T-helper 2 cell treated with Interferon-gamma antibody and Interleukin-4, amounts not matched to agents 5 μg/mL and 100 μg/mL, for 36 hours (primary cell): ENCODE measurements at regions not wholly inside any gene's neighbourhood (a gene's known extent, or its start where the extent isn't known, plus 50 kb on each side); places are given as distances from the start of the nearest gene placed in this dataset.

ENCODE experiments used
- DNase-seq: peaks from one replicate; pipeline ENCODE4 v3.0.0; 2021; ENCODE audit warnings: low spot score
- H3K27ac Mint-ChIP-seq: one replicate; pipeline ENCODE4 v1.8.0; 2021; ENCODE audit warnings: mild to moderate bottlenecking, mixed read lengths
- H3K27me3 Mint-ChIP-seq: one replicate; pipeline ENCODE4 v1.8.0; 2021; ENCODE audit warnings: low read depth, mixed read lengths
- H3K36me3 Mint-ChIP-seq: one replicate; pipeline ENCODE4 v1.8.0; 2021; ENCODE audit warnings: low read depth, mixed read lengths
- H3K4me1 Mint-ChIP-seq: one replicate; pipeline ENCODE4 v1.8.0; 2021; ENCODE audit warnings: low read depth, mixed read lengths
- H3K4me3 Mint-ChIP-seq: one replicate; pipeline ENCODE4 v1.8.0; 2022; ENCODE audit warnings: mild to moderate bottlenecking, moderate library complexity, mixed read lengths
- H3K9me3 Mint-ChIP-seq: one replicate; pipeline ENCODE4 v1.8.0; 2021; ENCODE audit warnings: mixed read lengths

DNA sequence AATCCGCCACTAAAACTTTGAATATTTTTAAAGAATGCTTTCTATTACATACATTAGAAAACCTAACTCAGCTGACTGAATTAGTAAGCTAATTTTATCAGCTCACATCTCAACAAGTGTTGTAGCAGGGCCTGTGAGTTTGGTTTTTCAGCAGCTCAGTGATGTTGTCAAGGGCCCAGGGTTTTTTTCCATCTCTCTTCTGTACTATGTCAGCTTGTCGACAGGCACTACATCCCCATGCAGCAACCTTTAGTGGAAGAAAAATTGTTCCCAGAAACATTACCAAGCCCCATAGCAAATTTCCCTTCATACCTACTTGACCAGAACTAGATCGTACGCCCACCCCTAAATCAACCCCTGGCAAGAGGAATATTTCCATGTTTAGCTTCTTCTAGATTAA is 170.3 kb upstream of the TNFAIP3 start:
- Mint-ChIP-seq H3K36me3 (no peaks in the 10 kb centered on the region), H3K4me1 (peaks cover 38% of the 10 kb centered on the region), H3K4me3 (no peak overlapping the region), H3K27ac (no peak overlapping the region), H3K27me3 (no peaks in the 10 kb centered on the region), H3K9me3 (peaks cover 1% of the 10 kb centered on the region)
- no peak for DNase-seq

DNA sequence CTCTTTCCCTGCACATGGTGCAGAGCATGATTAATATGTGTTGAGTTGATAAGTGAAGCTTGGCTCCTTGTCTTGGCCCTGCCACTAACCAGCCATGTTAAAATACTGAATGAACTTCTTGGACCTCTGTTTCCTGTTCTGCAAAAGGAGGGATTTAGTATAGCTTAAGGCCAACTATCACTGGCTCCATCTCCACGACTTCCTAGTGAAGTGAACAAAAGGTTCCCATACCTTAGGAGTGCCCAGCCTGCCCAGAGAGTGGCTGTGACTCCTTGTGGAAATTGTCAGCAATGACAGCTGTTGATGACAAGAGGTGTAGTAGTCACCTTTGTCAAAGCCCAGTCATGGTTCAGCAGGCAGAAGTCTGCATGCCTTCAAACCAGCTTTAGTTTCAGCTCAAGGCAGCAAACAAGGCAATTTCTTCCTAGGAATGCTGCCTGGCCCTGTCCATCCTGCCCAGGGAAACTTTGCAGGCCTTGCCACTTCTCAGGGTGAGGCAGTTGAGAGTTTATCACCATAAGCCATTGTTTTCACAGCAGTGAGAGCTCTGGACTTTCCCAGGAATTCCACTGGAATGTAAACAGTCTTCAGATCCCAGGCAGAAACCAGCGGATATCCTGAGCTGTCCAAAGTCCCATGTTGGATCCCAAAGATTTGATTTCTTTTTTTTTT is 169.7 kb upstream of the TNFAIP3 start:
- DNase-seq = no peak
- no peak overlapping the region for H3K27ac Mint-ChIP-seq
- H3K4me1 Mint-ChIP-seq = peaks cover 38% of the 10 kb centered on the region
- H3K9me3 Mint-ChIP-seq = no peaks in the 10 kb centered on the region
- no peaks in the 10 kb centered on the region for H3K36me3 Mint-ChIP-seq
- no peaks in the 10 kb centered on the region for H3K27me3 Mint-ChIP-seq
- H3K4me3 Mint-ChIP-seq = no peak overlapping the region

DNA sequence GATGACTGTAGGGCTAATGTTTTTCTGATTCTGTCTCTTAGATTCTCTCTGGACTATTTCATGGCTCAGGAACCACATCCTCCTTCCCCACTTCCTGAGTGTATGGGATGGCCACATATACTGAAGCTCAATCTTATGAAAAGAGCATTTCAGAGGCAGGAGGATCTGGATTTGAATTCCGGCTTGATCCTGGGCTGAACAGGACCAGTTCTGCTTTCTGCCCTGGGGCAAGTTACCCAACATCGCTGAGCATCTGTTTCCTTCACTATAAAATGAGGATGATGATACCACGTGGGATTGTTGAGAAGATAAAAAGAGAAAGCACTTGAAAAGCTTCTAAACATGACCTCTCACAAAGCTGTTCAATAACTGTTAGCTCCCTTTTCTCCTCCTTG is 168.4 kb upstream of the TNFAIP3 start:
- Mint-ChIP-seq H3K27ac (peak overlapping the region; percentile 91), H3K27me3 (no peaks in the 10 kb centered on the region), H3K4me3 (peak overlapping the region; percentile 47), H3K9me3 (no peaks in the 10 kb centered on the region), H3K4me1 (peaks cover 41% of the 10 kb centered on the region), H3K36me3 (no peaks in the 10 kb centered on the region)
- DNase-seq = no peak

DNA sequence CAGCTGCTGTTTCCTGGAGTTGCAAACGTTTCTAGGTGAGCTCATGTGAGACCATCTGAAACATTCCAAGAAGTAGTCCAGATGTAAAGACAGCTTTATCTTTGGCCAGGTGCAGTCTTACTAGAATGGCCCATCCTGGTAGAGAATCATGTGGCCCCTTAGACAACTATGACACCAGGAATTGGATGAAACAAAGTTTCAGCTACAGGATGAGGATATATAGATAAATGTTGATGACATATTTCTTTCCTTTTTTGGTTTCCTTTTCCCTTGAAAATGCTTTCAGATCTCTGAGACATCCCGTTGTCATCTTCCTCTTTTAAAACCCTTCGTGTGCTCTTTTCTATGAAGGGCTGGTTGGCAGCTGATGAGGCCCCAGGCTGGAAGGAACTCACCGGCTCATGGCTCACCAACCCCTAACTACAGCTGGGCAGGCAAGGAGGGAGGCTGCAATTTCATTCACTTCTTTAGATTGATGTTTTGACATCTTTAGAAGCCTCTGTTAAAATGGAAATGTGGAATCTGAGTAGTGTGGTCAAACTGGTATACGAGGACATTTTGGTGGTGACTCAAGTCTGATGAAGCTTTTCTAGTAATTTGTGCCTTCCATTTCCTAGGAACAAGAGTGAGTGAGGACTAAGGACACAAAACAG is 167.9 kb upstream of the TNFAIP3 start:
- Mint-ChIP-seq H3K27ac (peak overlapping the region; percentile 91), H3K27me3 (no peaks in the 10 kb centered on the region), H3K36me3 (no peaks in the 10 kb centered on the region), H3K9me3 (no peaks in the 10 kb centered on the region), H3K4me1 (peaks cover 41% of the 10 kb centered on the region), H3K4me3 (peak overlapping the region; percentile 47)
- DNase-seq = peak; percentile 63

DNA sequence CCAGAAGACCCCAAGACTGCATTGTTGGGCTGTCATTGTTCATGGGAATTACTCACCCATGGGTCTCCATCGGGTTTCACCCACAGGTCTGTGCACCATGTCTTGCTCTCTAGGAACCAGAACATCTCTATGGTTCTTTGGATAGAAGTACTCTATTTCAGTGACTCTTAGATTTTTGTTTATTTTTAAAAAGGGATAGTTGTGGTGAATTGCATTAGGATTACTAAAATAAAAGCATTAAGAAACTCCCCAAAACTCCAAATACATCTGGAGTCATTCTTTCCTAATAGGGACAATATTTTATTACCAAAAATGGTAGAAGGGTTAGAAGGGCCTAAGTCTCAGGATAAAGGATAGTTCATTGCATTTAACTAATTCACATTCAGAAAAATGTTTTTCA is 166.9 kb upstream of the TNFAIP3 start:
- peaks cover 40% of the 10 kb centered on the region for H3K4me1 Mint-ChIP-seq
- H3K9me3 Mint-ChIP-seq = no peaks in the 10 kb centered on the region
- H3K36me3 Mint-ChIP-seq = no peaks in the 10 kb centered on the region
- no peak for DNase-seq
- H3K27ac Mint-ChIP-seq = peak overlapping the region; percentile 91
- H3K4me3 Mint-ChIP-seq = no peak overlapping the region
- H3K27me3 Mint-ChIP-seq = no peaks in the 10 kb centered on the region

DNA sequence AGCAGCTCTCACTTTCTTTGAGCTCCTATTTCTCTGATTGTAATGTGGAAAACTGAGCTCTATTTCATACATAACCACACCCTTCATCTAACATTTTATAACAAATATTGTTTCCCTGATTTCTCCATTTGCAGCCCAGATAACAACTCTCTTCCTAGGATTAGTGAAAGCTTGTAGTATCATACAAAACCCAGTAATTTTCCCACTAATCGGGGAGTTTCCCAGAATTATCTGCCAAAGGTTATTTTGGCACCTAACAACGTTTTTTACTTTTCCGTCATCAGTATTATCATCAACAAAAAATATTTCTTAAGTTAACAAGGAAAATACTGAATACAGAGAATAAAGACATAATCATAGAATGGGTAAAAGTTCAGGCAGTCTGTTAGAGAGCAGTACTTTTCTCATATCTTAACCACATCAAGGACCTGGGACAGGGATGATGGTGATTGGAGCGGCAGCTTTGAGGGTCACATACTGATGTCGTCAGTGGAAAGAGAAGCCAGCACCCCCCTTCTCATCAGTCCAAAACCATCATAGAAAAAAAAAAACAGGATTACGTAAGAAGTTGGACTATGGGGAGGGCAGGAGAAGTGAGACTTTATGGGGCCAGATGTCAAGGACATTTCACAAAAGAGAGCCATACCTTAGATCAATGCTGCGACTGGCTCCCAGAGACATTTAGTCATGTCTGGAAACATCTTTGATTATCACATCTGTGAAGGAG is 166.1 kb upstream of the TNFAIP3 start:
- H3K4me1 Mint-ChIP-seq = peaks cover 42% of the 10 kb centered on the region
- peak overlapping the region; percentile 41 for H3K27ac Mint-ChIP-seq
- no peaks in the 10 kb centered on the region for H3K9me3 Mint-ChIP-seq
- H3K27me3 Mint-ChIP-seq = no peaks in the 10 kb centered on the region
- DNase-seq = no peak
- H3K4me3 Mint-ChIP-seq = no peak overlapping the region
- no peaks in the 10 kb centered on the region for H3K36me3 Mint-ChIP-seq

DNA sequence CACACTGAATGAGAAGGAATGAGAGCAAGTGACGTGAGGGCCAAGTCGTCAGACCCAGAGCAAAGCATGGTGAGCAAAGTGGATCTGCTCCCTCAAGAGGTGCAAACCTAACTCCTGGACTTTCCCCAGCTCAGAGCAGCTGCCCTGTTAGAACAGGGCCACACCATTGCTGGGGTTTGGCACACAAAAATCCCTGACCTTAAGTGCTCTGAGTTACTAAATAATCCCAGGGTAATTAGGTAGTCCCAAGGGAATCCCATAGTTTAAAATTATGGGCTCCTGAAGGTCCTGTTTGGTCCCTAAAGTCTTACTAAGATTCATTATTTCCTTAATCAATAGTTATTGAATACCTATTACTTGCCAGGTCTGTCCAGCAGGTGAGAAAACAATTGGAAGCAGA is 165.1 kb upstream of the TNFAIP3 start:
- Mint-ChIP-seq H3K27ac (no peak overlapping the region), H3K27me3 (no peaks in the 10 kb centered on the region), H3K36me3 (no peaks in the 10 kb centered on the region), H3K4me1 (peaks cover 50% of the 10 kb centered on the region), H3K9me3 (no peaks in the 10 kb centered on the region), H3K4me3 (no peak overlapping the region)
- no peak for DNase-seq

DNA sequence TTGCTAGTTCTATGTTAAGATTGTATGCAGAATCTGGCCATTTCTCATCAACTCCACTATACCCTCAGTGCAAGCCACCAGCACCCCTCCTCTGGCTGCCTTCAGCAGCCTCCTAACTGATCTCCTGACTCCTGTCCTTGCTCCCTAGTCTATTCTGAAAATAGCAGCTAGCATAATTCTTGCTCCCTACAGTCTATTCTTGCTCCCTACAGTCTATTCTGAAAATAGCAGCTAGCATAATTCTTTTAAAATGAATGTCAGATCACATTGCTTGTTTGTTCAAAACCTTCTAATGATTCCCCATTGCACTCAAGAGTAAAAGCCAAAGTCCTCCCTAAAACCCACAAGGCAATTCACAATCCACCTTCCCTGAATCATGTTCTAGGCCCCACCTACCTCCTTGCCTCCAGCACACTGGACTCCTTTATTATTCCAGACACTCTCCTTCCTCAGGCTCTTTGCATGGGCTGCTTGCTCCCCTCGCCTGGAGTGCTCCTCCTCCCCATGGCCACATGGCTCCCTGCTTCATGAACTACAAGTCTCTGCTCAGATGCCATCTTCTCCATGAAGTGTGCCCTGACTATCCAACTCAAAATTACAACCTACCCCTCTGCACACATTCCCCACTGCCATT is 164.2 kb upstream of the TNFAIP3 start:
- no peaks in the 10 kb centered on the region for H3K27me3 Mint-ChIP-seq
- DNase-seq = no peak
- H3K4me1 Mint-ChIP-seq = peaks cover 50% of the 10 kb centered on the region
- no peak overlapping the region for H3K4me3 Mint-ChIP-seq
- H3K27ac Mint-ChIP-seq = no peak overlapping the region
- no peaks in the 10 kb centered on the region for H3K36me3 Mint-ChIP-seq
- H3K9me3 Mint-ChIP-seq = no peaks in the 10 kb centered on the region

DNA sequence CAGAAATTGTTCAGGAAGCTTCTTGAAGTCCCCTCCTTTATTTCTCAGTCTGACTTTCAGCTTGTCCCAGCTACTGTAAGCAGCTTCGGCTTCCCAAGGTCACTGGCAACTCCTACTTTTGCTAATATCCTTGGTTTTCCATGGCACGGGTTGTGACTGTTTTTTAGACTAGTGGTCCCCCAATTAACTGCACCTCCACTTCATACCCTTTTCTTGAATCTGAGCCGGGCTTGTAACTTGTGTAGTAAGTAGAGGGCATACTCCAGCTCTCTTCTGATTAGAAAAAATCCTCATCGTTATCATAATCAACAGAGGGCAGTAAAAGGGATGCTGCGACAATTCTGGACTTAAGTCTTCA is 162.3 kb upstream of the TNFAIP3 start:
- Mint-ChIP-seq H3K4me3 (no peak overlapping the region), H3K27me3 (no peaks in the 10 kb centered on the region), H3K27ac (no peak overlapping the region), H3K36me3 (no peaks in the 10 kb centered on the region), H3K9me3 (no peaks in the 10 kb centered on the region), H3K4me1 (peaks cover 50% of the 10 kb centered on the region)
- DNase-seq = no peak

DNA sequence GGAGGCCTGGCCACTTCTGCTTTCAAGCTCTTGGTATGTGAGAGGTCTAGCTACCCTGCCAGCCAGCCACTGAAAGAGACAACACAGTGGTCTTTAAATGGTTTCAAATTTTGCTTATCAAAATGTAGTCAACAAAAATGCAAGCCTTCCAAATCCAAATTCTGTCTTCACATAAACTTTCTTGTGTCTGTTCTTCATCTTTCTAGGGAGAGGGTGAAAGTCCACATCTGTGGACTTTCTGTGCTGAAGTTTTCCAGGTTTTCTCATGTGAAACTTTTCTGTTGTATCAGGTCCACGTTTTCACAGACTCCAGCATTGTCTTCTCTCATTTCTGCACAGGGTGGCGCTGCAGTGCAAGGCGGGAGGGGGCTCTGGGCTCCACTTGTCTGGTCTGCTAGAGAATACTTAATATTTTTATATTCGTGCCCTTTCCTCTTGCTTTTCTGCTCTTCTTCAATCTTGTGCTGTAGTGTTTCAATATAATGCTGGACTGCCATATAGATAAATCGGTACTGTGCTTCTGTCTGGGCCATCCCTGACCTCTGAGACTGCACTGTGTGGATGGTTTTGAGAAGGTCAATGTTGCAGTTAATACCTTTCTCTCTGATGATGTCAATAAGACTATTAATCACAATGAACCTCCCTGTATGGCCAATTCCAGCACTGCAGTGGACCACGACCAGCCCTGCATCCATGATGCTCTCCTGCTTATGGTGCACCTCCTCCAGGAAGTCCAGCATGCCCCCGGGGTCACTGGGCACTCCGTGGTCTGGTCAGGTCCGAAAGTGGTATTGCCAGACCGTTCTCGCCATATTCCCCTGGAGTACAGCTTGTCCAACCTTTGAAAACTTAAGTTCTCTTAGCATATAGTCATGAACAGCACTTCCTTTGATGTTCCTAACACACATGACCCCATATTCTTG is 161.6 kb upstream of the TNFAIP3 start:
- Mint-ChIP-seq H3K27ac (no peak overlapping the region), H3K27me3 (no peaks in the 10 kb centered on the region), H3K36me3 (no peaks in the 10 kb centered on the region), H3K4me3 (no peak overlapping the region), H3K4me1 (peaks cover 56% of the 10 kb centered on the region), H3K9me3 (no peaks in the 10 kb centered on the region)
- peak; percentile 57 for DNase-seq

DNA sequence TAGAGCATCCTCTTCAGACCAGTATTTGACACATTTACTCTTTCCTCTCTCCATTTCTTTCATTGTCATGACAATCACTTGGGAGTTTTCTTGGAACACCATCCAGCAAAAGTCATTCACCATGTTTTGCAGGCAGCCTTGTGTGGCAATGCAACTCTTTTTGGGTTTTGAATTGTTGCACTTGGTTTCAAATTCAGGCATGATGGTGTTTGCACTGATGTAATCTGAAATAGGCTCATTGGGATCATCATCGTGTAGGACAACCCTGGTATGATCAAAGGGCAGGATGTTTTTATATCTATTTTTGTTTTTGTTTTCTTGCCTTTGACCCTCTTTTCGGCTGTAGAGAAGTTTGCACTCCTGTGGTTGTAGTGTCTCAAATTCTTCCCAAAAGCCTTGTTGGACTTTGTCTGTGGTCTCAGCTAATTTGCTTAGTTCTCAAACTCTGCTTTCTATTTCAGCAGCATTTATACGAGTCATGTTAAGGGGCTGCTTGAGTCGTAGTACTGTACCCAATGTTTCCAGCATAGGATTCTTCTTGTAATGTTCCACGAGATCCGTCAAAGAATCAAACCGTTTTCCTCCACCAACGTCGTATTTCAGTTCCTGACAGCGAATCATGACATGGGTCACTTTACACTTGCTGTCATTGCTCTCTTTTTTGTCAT is 160.8 kb upstream of the TNFAIP3 start:
- Mint-ChIP-seq H3K27me3 (no peaks in the 10 kb centered on the region), H3K4me1 (peaks cover 53% of the 10 kb centered on the region), H3K9me3 (no peaks in the 10 kb centered on the region), H3K36me3 (no peaks in the 10 kb centered on the region), H3K27ac (peak overlapping the region; percentile 27), H3K4me3 (no peak overlapping the region)
- DNase-seq = no peak

DNA sequence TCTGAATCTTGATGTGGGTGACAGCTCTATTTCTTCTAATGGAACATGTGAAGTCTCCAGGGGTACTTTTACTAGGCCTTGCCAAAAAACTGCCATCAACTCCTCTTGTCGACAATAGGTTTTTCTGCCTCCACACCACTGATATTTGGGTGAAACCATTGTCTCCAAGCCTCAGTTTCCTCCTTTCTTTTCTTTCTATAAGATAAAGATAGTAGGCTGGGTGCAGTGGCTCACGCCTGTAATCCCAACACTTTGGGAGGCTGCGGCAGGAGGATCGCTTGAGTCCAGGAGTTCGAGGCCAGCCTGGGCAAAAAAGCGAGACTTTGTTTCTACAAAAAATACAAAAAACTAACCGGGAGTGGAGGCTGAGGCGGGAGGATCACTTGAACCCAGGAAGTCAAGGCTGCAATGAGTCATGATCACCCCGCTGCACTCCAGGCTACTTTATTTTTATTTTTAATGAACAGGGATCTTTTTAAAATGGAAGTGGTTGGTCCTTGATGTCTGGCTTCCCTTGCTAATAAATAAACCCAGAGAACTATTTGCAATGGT is 159.9 kb upstream of the TNFAIP3 start:
- peak overlapping the region; percentile 96 for H3K27ac Mint-ChIP-seq
- H3K4me1 Mint-ChIP-seq = peaks cover 56% of the 10 kb centered on the region
- peak overlapping the region; percentile 79 for H3K4me3 Mint-ChIP-seq
- DNase-seq = no peak
- H3K36me3 Mint-ChIP-seq = peaks cover 2% of the 10 kb centered on the region
- peaks cover 4% of the 10 kb centered on the region for H3K9me3 Mint-ChIP-seq
- no peaks in the 10 kb centered on the region for H3K27me3 Mint-ChIP-seq
